ENCODE measurements at regions not wholly inside any gene's neighbourhood (a gene's known extent, or its start where the extent isn't known, plus 50 kb on each side); places are given as distances from the start of the nearest gene placed in this dataset.

DNA sequence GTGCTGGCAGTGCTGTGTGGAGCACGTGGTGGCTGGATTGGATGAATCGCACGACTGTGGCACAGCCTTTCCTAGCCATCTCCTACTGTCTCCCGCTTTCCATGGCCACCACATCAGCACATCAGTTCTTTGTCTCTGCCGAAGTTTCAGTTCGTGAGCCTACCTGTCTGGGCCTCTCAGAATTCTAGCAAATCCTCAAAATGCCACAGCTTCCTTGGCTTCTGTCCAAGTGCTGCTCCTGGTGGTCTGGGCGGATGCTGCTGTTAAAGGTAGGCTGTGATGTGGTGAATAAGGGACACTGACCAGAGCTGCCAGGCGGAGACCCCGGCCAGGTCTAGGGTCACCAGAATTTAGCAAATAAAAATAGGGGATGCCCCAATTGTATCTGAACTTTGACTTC, 237.4 kb downstream of the LPIN1 start:
- DNase-seq (no peak), ATAC-seq (no peak)
- Histone ChIP-seq H3K4me1 (ENCODE audit: low read depth) (no peaks in the 10 kb centered on the region), H3K36me3 (ENCODE audit: low read depth) (no peaks in the 10 kb centered on the region), H3K9me3 (no peaks in the 10 kb centered on the region), H3K4me3 (no peak overlapping the region)
- TF ChIP-seq, protein P1, sequence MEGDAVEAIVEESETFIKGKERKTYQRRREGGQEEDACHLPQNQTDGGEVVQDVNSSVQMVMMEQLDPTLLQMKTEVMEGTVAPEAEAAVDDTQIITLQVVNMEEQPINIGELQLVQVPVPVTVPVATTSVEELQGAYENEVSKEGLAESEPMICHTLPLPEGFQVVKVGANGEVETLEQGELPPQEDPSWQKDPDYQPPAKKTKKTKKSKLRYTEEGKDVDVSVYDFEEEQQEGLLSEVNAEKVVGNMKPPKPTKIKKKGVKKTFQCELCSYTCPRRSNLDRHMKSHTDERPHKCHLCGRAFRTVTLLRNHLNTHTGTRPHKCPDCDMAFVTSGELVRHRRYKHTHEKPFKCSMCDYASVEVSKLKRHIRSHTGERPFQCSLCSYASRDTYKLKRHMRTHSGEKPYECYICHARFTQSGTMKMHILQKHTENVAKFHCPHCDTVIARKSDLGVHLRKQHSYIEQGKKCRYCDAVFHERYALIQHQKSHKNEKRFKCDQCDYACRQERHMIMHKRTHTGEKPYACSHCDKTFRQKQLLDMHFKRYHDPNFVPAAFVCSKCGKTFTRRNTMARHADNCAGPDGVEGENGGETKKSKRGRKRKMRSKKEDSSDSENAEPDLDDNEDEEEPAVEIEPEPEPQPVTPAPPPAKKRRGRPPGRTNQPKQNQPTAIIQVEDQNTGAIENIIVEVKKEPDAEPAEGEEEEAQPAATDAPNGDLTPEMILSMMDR (IDR thresholded peaks at IDR 0.05), result no peak
- intact Hi-C loops (cut with DNase I, micrococcal nuclease), result no loop called here

DNA sequence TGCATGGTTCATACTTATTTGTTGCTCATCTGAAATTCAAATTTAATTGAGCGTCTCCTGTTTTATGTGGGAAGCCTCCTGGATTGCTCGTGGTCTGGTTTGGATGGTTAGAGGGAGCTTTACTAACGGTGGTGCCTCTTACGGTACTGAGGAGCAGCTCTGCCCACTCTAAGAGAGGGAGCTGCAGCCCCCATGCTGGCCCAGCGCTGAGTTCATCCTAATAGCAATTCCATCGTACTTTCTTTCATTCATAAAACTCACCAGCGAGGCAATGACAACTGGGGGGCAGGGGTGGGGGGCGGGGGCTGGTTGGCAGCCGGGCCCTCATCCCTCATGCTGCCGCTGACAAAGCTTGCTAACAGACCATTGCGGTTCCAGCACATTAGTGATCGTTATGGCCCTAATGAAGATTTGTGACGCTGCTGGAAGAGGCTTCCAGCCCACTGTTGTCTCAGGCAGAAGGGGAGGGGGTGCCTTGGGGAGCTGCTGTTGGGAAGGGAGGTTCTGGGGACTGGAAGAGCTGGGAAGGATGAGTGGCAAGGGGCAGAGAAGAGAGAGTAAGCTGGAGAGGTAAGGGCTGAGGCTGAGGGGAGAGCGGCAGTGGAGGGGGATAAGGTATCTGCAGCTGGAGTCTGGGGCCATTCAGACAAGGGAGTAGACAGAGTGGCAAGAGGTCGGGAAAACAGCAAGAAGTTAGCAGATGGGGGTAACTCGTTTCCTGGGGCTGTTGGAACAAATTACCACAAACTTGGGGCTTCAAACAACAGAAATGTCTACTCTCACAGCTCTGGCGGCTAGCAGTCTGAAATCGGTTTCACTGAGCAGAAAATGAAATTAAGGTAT, 238.1 kb downstream of the LPIN1 start:
- intact Hi-C loops (cut with DNase I, micrococcal nuclease), result no loop called here
- Histone ChIP-seq H3K4me3 (no peak overlapping the region), H3K9me3 (no peaks in the 10 kb centered on the region), H3K4me1 (ENCODE audit: low read depth) (no peaks in the 10 kb centered on the region), H3K36me3 (ENCODE audit: low read depth) (no peaks in the 10 kb centered on the region)
- TF ChIP-seq, protein P1 (IDR thresholded peaks at IDR 0.05), result no peak
- ATAC-seq (no peak), DNase-seq (no peak)

DNA sequence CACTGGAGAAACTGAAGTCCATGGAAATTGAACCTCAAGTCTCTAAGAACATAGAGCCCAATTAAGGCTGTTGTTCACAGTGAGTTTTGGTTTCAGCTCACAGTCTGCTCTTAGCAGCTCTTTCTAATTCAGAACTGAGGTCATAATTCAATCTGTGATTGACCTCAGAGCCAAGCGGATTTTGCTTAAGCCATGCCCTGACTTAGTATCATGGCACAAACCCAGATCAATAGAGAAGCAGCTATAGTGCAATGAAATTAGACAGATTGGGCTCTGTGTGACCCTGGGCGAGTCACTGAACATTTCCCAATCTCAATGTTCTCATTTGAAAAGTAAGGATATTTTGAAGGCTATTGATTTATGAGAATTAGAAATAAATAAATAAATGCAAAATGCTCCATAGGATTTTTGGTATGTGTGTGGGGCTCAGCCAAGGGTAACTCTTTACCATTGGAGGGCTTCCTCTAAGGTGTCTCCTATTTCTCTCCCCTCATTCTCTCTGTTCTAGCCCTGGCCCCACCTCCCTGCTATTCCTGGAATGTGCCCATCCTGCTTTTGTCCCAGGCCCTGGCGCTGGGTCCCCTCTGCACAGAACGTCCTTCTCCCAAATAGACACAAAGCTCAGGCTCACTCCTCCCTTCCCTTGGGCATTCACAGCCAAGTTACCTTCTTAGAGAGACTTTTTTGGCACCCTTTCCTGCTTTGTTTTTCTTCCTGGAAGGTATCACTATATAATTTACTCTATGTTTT, 239.6 kb downstream of the LPIN1 start:
- no peaks in the 10 kb centered on the region for H3K9me3 ChIP-seq
- no peak overlapping the region for H3K4me3 ChIP-seq
- no peaks in the 10 kb centered on the region for H3K36me3 ChIP-seq (ENCODE audit: low read depth)
- DNase-seq (no peak), ATAC-seq (no peak)
- intact Hi-C loops (cut with DNase I, micrococcal nuclease), result no loop called here
- TF ChIP-seq, protein P1 (IDR thresholded peaks at IDR 0.05), result no peak
- no peaks in the 10 kb centered on the region for H3K4me1 ChIP-seq (ENCODE audit: low read depth)

DNA sequence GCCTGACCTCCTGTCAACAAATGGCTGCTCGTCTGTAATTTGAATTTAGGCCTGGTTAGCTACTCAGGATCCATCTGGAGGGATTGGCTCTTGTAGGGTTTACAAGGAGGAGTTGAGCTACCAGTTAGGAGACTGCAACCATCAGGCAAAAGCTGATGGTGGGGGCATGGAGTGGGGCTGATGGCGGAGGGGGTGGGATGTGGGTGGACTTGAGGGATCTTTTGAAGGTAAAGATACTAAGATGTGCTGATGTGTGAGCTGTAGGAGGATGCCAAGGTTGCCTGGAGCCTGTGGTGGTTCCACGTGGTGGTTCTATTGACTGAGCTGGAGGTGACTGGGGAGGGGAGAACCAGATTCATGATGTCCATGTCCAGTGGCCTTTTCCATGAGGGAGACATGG, 240.7 kb downstream of the LPIN1 start:
- no peak for ATAC-seq
- DNase-seq, result no peak
- Histone ChIP-seq H3K4me3 (no peak overlapping the region), H3K9me3 (no peaks in the 10 kb centered on the region), H3K36me3 (ENCODE audit: low read depth) (no peaks in the 10 kb centered on the region), H3K4me1 (ENCODE audit: low read depth) (no peaks in the 10 kb centered on the region)
- TF ChIP-seq, protein P1 (IDR thresholded peaks at IDR 0.05), result no peak
- intact Hi-C loops (cut with DNase I, micrococcal nuclease), result no loop called here

DNA sequence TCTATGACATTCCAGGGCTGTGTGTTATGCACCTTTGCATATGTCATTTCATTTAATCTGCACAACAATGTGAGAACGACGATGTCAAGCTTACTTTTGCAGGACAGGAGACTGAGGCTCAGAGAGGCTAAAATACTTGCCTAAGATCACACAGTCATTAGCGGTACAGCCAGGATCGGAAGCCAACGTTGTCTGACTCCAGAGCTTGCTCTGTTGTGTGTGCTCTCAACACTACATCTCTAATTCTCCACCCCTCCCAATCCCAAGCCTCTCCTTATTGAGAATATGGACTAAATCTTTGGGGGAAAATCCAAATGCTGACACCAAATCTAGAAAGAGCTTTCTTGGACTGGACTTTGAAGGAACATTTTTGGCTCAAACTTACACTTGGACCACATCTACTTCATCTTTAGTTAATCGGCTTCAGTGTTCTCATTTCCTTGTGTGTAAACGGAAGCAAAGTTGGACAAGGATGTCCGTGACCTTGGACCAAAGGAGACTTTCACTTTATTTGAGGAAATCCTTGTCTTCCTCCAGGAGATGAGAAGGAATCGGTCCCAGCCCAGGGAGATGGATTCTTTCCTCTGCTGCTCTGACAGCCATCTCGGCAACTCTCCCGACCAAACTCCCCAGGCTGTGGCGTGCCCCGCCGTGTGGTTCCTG, 242.4 kb downstream of the LPIN1 start:
- DNase-seq, result no peak
- no peaks in the 10 kb centered on the region for H3K9me3 ChIP-seq
- H3K4me1 ChIP-seq (ENCODE audit: low read depth), result no peaks in the 10 kb centered on the region
- no peaks in the 10 kb centered on the region for H3K36me3 ChIP-seq (ENCODE audit: low read depth)
- TF ChIP-seq, protein P1 (IDR thresholded peaks at IDR 0.05), result no peak
- no peak overlapping the region for H3K4me3 ChIP-seq
- intact Hi-C loops (cut with DNase I, micrococcal nuclease), result no loop called here
- ATAC-seq, result no peak

Data from mucosa of descending colon (tissue), 3 donors.